ENCODE measurements at regions not wholly inside any gene's neighbourhood (a gene's known extent, or its start where the extent isn't known, plus 50 kb on each side); places are given as distances from the start of the nearest gene placed in this dataset.

- no peaks in the 10 kb centered on the region for H3K79me2 ChIP-seq (replicated peaks; ENCODE audit: insufficient read depth, low read length)
- no peaks in the 10 kb centered on the region for H4K20me1 ChIP-seq (ENCODE audit: insufficient read depth)
- no peak overlapping the region for H2AFZ ChIP-seq (ENCODE audit: low read depth, low read length)
- H3K9me3 ChIP-seq (ENCODE audit: low read length) = no peaks in the 10 kb centered on the region
- H3K4me3 ChIP-seq (ENCODE audit: low read length) = no peak overlapping the region
- H3K27ac ChIP-seq (ENCODE audit: low read length) = no peak overlapping the region
- no peaks in the 10 kb centered on the region for H3K27me3 ChIP-seq (ENCODE audit: insufficient read depth, low read depth, low read length)
- H3F3A ChIP-seq (ENCODE audit: insufficient read depth, low read length, poor library complexity, severe bottlenecking) = no peaks in the 10 kb centered on the region
- no peak overlapping the region for H3K4me2 ChIP-seq (ENCODE audit: low read length)
- TF ChIP-seq POLR2AphosphoS5 (IDR thresholded peaks at IDR 0.05) = no peak
- no peak for TF ChIP-seq CTCF (IDR thresholded peaks at IDR 0.05; ENCODE audit: poor library complexity, severe bottlenecking)
- TF ChIP-seq TAF1 (IDR thresholded peaks at IDR 0.05; ENCODE audit: low read depth) = no peak
- no peak for TF ChIP-seq EZH2 (IDR thresholded peaks at IDR 0.05; ENCODE audit: borderline replicate concordance, insufficient read depth, low read length, poor library complexity, severe bottlenecking)
- no peak for TF ChIP-seq RAD21 (conservative IDR thresholded peaks at IDR 0.05)
- no peak for TF ChIP-seq REST (IDR thresholded peaks at IDR 0.05; ENCODE audit: borderline replicate concordance)
- no peak for TF ChIP-seq SMC3 (conservative IDR thresholded peaks at IDR 0.05; ENCODE audit: poor library complexity)
- no peak overlapping the region for H3K9ac ChIP-seq (ENCODE audit: low read length)
- no peaks in the 10 kb centered on the region for H3K36me3 ChIP-seq (ENCODE audit: insufficient read depth, low read length)
- H3K9me2 ChIP-seq (ENCODE audit: insufficient read depth, low read length) = no peaks in the 10 kb centered on the region
Observed at GRCh38 chr13:59532405-59532804, 631.3 kb downstream of the DIAPH3 start.

GRCh38 chr13:59533561-59534555 lies 629.9 kb downstream of the DIAPH3 start:
- H3K4me2 ChIP-seq (ENCODE audit: low read length) = no peak overlapping the region
- no peaks in the 10 kb centered on the region for H4K20me1 ChIP-seq (ENCODE audit: insufficient read depth)
- no peak overlapping the region for H3K9ac ChIP-seq (ENCODE audit: low read length)
- H3K4me3 ChIP-seq (ENCODE audit: low read length) = no peak overlapping the region
- H3F3A ChIP-seq (ENCODE audit: insufficient read depth, low read length, poor library complexity, severe bottlenecking) = no peaks in the 10 kb centered on the region
- no peaks in the 10 kb centered on the region for H3K79me2 ChIP-seq (replicated peaks; ENCODE audit: insufficient read depth, low read length)
- no peaks in the 10 kb centered on the region for H3K9me2 ChIP-seq (ENCODE audit: insufficient read depth, low read length)
- H2AFZ ChIP-seq (ENCODE audit: low read depth, low read length) = no peak overlapping the region
- no peaks in the 10 kb centered on the region for H3K27me3 ChIP-seq (ENCODE audit: insufficient read depth, low read depth, low read length)
- no peaks in the 10 kb centered on the region for H3K9me3 ChIP-seq (ENCODE audit: low read length)
- no peak overlapping the region for H3K27ac ChIP-seq (ENCODE audit: low read length)
- TF ChIP-seq POLR2AphosphoS5 (IDR thresholded peaks at IDR 0.05) (no peak), EP300 (conservative IDR thresholded peaks at IDR 0.05; ENCODE audit: poor library complexity, severe bottlenecking) (no peak), CTCF (IDR thresholded peaks at IDR 0.05; ENCODE audit: poor library complexity, severe bottlenecking) (no peak), TAF1 (IDR thresholded peaks at IDR 0.05; ENCODE audit: low read depth) (no peak), MXI1 (conservative IDR thresholded peaks at IDR 0.05; ENCODE audit: poor library complexity, severe bottlenecking) (no peak), EZH2 (IDR thresholded peaks at IDR 0.05; ENCODE audit: borderline replicate concordance, insufficient read depth, low read length, poor library complexity, severe bottlenecking) (no peak), SMC3 (conservative IDR thresholded peaks at IDR 0.05; ENCODE audit: poor library complexity) (no peak), REST (IDR thresholded peaks at IDR 0.05; ENCODE audit: borderline replicate concordance) (no peak), RAD21 (conservative IDR thresholded peaks at IDR 0.05) (no peak)
- no peaks in the 10 kb centered on the region for H3K36me3 ChIP-seq (ENCODE audit: insufficient read depth, low read length)
